Stimulated activated effector memory CD8-positive, alpha-beta T cell treated with anti-CD3 and anti-CD28 coated beads, Interleukin-12 subunit alpha, Interleukin-12 subunit beta, amount 100 ng/mL, for 72 hours (primary cell): ENCODE measurements at regions not wholly inside any gene's neighbourhood (a gene's known extent, or its start where the extent isn't known, plus 50 kb on each side); places are given as distances from the start of the nearest gene placed in this dataset.
"Not testable (repeated sequence)": the region's sequence is repeated elsewhere in the genome, so short reads cannot be mapped to it uniquely, and the experiment has no call there.

Experiments used
- ATAC-seq: fragments of 150-1000 bp; cut with Tn5 transposase; 2 replicates; pipeline ENCODE4 v1.10.0; 2021
- DNase-seq, 2 donors: peaks; one replicate each; pipeline ENCODE4 v3.0.0; 2021 to 2022; ENCODE audit warnings: low spot score in 2 of 2
- H3K27ac Mint-ChIP-seq: one replicate; pipeline ENCODE4 v1.8.0; 2022; ENCODE audit warnings: mild to moderate bottlenecking, mixed read lengths
- H3K36me3 Mint-ChIP-seq: one replicate; pipeline ENCODE4 v1.8.0; 2022; ENCODE audit warnings: mild to moderate bottlenecking, mixed read lengths
- H3K4me1 Mint-ChIP-seq: one replicate; pipeline ENCODE4 v1.8.0; 2022; ENCODE audit warnings: mixed read lengths
- H3K4me3 Mint-ChIP-seq: one replicate; pipeline ENCODE4 v1.8.0; 2022; ENCODE audit warnings: mild to moderate bottlenecking, mixed read lengths
- H3K9me3 Mint-ChIP-seq: one replicate; pipeline ENCODE4 v1.8.0; 2022; ENCODE audit warnings: mixed read lengths

DNA sequence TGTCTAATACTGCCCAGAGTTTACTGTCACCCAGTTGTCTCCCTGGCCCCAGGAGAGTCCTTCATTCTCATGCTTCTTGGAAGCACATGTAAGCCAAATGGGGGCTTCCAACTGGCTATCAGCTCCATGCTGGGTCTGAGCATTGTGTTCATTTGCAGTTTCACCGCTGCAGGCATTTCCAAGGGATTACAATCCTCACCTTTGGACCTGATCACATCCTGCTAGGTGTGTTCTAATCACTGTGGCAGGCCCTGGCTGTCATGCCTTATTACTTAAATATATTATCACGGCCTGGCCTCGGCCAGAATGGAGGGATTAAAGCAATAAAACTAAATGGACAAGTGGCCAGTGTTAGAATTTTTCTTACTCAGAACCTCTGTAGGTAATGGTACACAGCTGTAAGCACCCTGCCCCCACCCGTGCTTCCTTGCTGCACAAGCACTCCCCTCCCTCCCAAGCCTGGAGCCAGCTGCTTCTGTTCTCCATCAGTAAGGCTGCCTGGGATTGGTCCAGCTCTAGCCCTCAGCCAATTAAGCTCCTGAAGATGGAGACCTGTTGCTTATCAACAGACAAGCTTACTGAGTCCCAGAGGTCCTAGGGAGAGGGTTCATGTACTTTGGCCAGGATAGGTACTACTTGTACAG lies 175.9 kb upstream of the RBM19 start:
- no peak overlapping the region for H3K27ac Mint-ChIP-seq
- DNase-seq = no peak
- no peaks in the 10 kb centered on the region for H3K4me1 Mint-ChIP-seq
- H3K36me3 Mint-ChIP-seq = no peaks in the 10 kb centered on the region
- no peak for ATAC-seq
- H3K4me3 Mint-ChIP-seq = no peak overlapping the region
- no peaks in the 10 kb centered on the region for H3K9me3 Mint-ChIP-seq

DNA sequence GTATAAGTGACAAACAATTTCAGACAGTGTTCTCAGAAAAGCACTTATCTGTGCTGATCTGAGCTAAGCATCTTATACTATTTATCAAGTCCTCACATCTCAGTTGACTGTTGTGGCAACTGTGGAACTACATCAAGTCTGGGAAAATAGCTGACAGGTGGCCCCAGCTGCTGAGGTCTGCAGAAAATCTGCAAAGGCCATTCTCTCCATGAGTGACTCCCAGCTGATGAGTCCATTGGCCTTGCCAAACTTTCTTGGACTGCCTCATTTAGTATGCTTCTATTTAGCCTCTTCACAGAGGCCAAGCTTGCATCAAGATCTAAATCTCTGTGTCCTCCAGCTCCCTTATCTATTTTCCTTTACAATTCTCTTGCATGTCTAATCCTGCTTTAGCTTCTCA lies 174.5 kb upstream of the RBM19 start:
- H3K4me1 Mint-ChIP-seq = no peaks in the 10 kb centered on the region
- H3K36me3 Mint-ChIP-seq = no peaks in the 10 kb centered on the region
- no peaks in the 10 kb centered on the region for H3K9me3 Mint-ChIP-seq
- no peak overlapping the region for H3K4me3 Mint-ChIP-seq
- no peak for ATAC-seq
- DNase-seq = no peak
- H3K27ac Mint-ChIP-seq = no peak overlapping the region

DNA sequence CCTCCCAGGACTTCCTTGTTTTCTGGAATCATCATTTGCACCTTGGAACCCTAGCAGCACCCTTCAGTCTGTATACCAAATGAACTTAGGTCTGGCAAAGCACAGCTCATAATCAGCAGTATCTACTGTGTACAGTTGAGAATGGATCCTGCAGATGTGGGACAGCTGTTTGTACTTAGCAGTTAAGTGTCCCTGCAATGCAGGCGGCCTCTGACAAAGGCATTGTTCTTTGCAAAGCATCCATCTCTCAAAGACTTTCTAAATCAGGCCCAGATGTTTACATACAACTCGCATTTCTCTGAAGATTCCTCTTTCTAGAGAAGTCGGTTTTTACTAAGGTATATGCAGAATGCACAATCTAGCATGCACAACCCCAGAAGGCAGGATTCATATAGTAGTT lies 170.5 kb upstream of the RBM19 start:
- Mint-ChIP-seq H3K4me3 (no peak overlapping the region), H3K27ac (no peak overlapping the region), H3K9me3 (no peaks in the 10 kb centered on the region), H3K36me3 (no peaks in the 10 kb centered on the region), H3K4me1 (no peaks in the 10 kb centered on the region)
- ATAC-seq (no peak), DNase-seq (no peak)

DNA sequence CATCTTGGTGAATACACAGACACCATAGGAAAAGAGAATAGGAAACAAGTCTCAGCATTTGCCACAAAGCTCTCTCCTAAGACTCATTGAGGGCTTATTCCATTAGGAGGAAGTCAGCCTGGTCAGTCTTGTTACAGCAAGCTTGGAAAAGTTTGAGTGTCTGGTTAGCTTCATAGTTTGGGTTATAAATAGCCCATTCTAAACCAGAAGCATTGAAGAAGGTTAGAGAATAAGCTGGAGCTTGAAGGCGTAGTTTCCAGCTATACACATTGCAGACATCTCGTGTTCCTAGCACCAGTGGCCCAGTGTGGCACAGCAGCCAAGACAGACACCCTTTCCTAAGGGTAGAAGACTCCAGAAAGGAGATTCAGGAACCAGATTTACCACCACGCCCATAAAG lies 168.8 kb upstream of the RBM19 start:
- no peak for ATAC-seq
- H3K36me3 Mint-ChIP-seq = no peaks in the 10 kb centered on the region

DNA sequence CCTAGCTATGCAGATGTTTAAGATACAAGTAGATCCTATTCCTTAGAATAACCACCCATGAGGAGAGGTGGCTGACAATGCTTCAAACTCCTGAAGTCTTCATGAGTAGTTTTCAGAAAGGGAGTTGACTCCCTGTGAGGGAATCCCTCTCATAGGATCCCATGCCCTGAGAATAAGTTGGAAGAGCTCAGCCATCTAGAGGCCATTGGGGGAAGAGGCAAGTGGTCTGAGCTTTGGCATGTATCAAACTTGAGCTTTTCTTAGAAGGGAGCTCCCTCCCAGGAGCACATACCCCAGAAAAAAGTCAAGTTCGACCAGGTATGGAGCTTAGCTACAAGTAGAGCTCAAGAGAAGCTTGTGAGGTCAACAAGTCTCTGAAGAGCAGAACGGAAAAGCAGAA lies 165.7 kb upstream of the RBM19 start:
- ATAC-seq (no peak), DNase-seq (no peak)
- Mint-ChIP-seq H3K4me3 (no peak overlapping the region), H3K36me3 (no peaks in the 10 kb centered on the region), H3K9me3 (no peaks in the 10 kb centered on the region), H3K27ac (no peak overlapping the region), H3K4me1 (no peaks in the 10 kb centered on the region)

More for the DNA sequence above, 168.8 kb upstream of the RBM19 start:
- Mint-ChIP-seq H3K4me1 (no peaks in the 10 kb centered on the region), H3K27ac (no peak overlapping the region), H3K9me3 (no peaks in the 10 kb centered on the region), H3K4me3 (no peak overlapping the region)
- DNase-seq = no peak

DNA sequence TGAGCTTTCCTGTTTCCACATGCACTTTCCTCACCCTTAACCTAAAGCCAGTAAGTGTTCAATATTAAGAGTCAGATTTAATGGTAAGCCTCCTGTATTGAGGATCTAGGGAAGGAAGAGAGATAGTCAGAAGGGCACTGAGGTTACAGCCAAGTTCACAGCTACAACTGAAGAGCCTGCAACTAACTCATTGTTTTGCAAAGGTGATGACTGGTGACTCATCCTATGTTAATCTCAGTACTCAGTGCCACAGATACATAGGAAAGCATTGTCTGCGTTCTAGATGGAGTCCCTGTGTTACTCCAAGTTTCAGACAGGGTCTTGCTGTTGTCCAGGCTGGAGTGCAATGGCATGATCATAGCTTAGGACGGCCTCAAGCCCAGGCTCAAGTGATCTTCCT lies 157.0 kb upstream of the RBM19 start:
- H3K36me3 Mint-ChIP-seq = no peaks in the 10 kb centered on the region
- ATAC-seq = no peak
- no peaks in the 10 kb centered on the region for H3K9me3 Mint-ChIP-seq
- H3K4me1 Mint-ChIP-seq = no peaks in the 10 kb centered on the region
- no peak overlapping the region for H3K27ac Mint-ChIP-seq
- no peak overlapping the region for H3K4me3 Mint-ChIP-seq
- DNase-seq = no peak

DNA sequence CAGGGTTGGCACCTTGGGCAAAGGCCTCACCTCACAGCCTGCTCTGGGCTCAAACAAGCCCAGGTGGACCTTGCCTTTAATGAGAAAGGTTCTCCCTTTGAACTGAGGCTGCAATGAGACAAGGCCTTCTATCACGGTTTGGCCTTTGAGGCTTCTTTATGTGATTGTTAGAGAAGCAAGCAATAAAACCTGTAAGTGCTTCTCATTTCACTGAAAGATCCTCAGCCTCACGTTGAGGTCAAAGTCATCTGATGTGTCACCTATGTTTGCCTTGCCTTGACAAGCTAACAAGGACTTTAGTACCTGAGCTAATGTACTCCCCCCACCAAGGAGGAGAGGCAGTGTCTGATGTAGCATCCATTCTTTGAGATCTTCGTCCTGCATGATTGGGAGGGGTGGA lies 155.9 kb upstream of the RBM19 start:
- H3K4me1 Mint-ChIP-seq = no peaks in the 10 kb centered on the region
- no peaks in the 10 kb centered on the region for H3K36me3 Mint-ChIP-seq
- no peaks in the 10 kb centered on the region for H3K9me3 Mint-ChIP-seq
- no peak overlapping the region for H3K4me3 Mint-ChIP-seq
- H3K27ac Mint-ChIP-seq = no peak overlapping the region
- DNase-seq (no peak), ATAC-seq (no peak)

DNA sequence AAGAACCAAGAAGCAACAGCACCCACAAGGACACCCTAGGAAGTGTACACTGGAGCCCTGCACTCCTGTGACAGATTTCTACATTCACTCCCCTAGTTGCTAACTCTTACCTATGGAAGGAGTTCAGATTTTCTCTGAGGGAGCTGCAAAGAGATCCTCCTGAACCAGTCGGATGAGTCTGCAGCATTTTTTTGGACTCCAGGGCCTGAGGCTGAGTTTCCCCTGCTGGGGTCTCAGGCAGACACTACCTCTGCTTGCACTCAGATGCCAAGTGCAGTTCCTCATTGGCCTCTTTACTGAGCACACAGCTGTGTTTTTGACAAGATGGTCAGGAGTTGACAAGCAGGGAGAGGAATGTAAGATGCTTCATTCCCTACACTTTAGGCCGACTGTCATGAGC lies 153.2 kb upstream of the RBM19 start:
- ATAC-seq = no peak
- no peaks in the 10 kb centered on the region for H3K9me3 Mint-ChIP-seq
- H3K4me1 Mint-ChIP-seq = no peaks in the 10 kb centered on the region
- H3K36me3 Mint-ChIP-seq = no peaks in the 10 kb centered on the region
- H3K4me3 Mint-ChIP-seq = no peak overlapping the region
- no peak overlapping the region for H3K27ac Mint-ChIP-seq
- no peak for DNase-seq

DNA sequence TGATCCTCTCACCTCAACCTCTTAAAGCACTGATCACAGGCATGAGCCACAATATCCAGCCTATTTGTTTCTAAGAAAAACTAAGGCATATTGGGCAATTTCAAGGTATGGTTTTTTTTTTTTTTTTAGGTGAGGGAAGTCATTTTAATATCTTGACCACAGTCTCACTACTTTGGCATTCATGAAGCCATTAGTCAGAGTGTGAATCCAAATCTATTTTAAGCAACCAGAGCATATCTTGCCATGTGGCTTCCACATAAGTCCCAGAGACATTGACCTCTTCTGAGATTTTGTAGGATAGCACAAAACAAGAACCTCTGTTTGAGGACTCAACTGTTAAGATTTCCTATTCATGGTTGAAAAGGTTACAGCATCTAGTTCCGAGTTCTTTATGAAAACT lies 130.3 kb upstream of the RBM19 start:
- no peaks in the 10 kb centered on the region for H3K4me1 Mint-ChIP-seq
- no peak for DNase-seq
- no peaks in the 10 kb centered on the region for H3K9me3 Mint-ChIP-seq
- H3K27ac Mint-ChIP-seq = no peak overlapping the region
- no peak for ATAC-seq
- H3K36me3 Mint-ChIP-seq = no peaks in the 10 kb centered on the region
- no peak overlapping the region for H3K4me3 Mint-ChIP-seq

DNA sequence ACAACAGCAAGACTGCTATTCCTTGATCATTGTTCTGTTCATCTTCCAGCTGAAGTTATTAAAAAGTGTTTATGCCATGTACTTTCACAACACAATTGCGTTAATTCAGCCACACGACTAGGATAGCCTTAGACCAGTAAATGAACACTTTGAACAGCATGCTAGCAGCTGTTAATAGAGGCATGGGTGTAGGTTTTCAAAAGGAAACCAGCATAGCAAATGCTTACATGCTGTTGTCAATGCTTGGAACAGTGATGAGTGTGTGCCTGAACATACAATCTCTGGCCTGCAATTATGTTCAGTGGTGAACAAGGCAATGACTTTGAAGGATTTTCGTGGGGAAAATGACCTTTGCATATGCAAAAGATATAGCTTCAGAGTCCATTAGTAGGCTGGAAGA lies 127.4 kb upstream of the RBM19 start:
- Mint-ChIP-seq H3K9me3 (no peaks in the 10 kb centered on the region), H3K36me3 (no peaks in the 10 kb centered on the region), H3K4me3 (no peak overlapping the region), H3K4me1 (no peaks in the 10 kb centered on the region), H3K27ac (no peak overlapping the region)
- DNase-seq (no peak), ATAC-seq (no peak)

DNA sequence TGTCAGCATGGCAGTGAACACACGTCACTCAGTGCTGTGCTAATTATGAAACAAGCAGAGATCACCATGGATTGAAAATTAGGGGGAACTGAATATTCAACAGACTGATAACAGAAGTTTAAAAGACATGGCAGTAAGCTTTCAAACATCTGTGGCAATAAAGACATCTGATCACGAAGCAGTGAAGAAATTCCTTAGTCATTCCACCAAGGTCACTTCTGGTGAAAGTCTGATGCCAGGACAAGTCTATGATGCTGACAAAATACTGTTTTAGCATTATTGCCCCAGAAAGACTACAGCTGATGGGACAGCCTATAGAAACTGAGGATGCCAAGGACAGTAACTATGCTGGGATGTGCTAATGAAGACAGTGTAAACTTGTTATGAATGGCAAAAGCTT lies 126.9 kb upstream of the RBM19 start:
- Mint-ChIP-seq H3K9me3 (no peaks in the 10 kb centered on the region), H3K27ac (no peak overlapping the region), H3K4me3 (no peak overlapping the region), H3K4me1 (no peaks in the 10 kb centered on the region), H3K36me3 (no peaks in the 10 kb centered on the region)
- ATAC-seq = no peak
- DNase-seq = no peak

DNA sequence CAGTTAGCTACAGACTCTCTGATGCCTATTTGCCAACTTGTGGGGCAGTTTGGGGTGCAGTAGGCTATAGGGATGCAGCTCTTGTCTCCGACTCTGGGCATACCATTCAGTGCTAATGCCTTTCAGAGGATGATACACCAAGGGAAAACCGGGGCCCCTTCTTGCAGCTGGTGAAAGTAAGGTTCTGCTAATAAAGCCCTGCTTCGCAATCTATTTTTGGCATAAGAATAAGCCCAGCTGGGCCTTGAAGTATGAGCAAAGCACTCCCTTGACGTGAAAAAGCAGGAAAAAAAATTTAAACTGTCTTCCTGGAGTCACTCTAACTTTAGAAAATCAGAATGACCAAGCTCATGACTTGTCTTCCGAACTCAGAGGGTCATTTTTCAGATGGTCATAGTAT lies 124.1 kb upstream of the RBM19 start:
- H3K9me3 Mint-ChIP-seq = no peaks in the 10 kb centered on the region
- H3K4me1 Mint-ChIP-seq = no peaks in the 10 kb centered on the region
- DNase-seq (no peak), ATAC-seq (no peak)
- H3K36me3 Mint-ChIP-seq = no peaks in the 10 kb centered on the region
- H3K4me3 Mint-ChIP-seq = no peak overlapping the region
- H3K27ac Mint-ChIP-seq = no peak overlapping the region

DNA sequence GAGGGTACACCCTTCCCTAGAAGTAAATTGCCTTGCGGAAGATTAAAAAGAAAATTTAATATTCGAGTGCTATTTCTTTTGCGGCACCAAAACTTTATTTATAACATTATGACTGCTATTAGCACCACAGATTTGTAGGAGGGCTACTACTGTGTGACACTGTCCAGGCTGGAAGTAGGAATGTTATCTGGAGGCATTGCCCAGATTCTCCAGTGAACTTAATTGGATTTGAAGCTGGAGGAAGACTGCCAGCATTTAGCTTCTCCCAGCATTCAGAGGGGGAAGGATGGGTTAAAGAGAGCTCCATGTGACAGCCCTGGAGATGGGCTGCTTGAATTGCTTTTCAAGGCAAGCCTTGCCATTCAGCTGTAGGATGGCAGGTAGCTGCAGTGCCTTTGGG lies 107.0 kb upstream of the RBM19 start:
- DNase-seq = no peak
- Mint-ChIP-seq H3K4me1 (no peaks in the 10 kb centered on the region), H3K27ac (no peak overlapping the region), H3K36me3 (no peaks in the 10 kb centered on the region), H3K9me3 (no peaks in the 10 kb centered on the region), H3K4me3 (no peak overlapping the region)
- ATAC-seq = no peak

DNA sequence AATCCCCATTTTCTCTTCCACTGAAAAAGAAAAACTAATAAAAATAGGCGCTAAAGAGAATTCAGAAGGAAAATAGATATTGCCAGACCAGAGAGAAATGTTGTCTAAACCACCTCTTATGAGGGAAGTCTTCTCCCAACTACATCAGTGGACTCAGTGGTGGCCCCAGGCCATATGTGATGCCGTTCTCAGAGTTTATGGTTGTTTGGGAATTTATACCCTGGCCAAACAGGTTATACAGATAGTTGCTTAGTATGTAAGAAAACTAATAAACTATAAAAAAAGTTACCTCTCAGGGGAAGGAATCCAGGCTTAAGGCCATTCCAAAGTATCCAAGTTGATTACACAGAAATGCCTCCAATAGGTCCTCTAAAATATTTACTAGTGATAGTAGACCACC lies 103.4 kb upstream of the RBM19 start:
- H3K4me3 Mint-ChIP-seq = no peak overlapping the region
- DNase-seq = no peak
- no peak for ATAC-seq
- H3K9me3 Mint-ChIP-seq = peaks cover 1% of the 10 kb centered on the region
- H3K27ac Mint-ChIP-seq = no peak overlapping the region
- no peaks in the 10 kb centered on the region for H3K4me1 Mint-ChIP-seq
- H3K36me3 Mint-ChIP-seq = no peaks in the 10 kb centered on the region

DNA sequence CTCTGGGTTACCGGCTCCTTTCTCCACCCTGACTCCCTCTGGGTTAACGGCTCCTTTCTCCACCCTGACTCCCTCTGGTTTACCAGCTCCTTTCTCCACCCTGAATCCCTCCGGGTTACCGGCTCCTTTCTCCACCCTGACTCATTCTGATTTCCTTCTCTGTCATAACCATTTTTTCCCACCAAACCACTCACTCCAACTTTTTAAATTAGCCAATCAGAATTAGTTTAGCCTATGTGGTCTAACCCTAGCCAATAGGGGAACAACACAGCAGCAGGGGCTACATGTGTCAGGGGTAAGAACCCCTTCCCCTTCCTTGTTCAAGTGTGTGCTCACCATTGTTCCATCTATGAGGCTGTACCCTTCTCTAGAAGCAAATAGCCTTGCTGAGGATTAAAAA lies 98.4 kb upstream of the RBM19 start:
- Mint-ChIP-seq H3K27ac (no peak overlapping the region), H3K36me3 (no peaks in the 10 kb centered on the region), H3K9me3 (peaks cover 3% of the 10 kb centered on the region), H3K4me3 (no peak overlapping the region), H3K4me1 (no peaks in the 10 kb centered on the region)
- DNase-seq = no peak
- ATAC-seq = no peak

DNA sequence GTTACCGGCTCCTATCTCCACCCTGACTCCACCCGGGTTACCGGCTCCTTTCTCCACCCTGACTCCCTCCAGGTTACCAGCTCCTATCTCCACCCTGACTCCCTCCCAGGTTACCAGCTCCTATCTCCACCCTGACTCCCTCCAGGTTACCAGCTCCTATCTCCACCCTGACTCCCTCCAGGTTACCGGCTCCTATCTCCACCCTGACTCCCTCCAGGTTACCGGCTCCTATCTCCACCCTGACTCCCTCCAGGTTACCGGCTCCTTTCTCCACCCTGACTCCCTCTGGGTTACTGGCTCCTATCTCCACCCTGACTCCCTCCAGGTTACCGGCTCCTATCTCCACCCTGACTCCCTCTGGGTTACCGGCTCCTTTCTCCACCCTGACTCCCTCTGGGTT lies 97.9 kb upstream of the RBM19 start:
- H3K9me3 Mint-ChIP-seq, H3K36me3 Mint-ChIP-seq, ATAC-seq, H3K4me1 Mint-ChIP-seq, H3K4me3 Mint-ChIP-seq, H3K27ac Mint-ChIP-seq, DNase-seq: not testable (repeated sequence)

DNA sequence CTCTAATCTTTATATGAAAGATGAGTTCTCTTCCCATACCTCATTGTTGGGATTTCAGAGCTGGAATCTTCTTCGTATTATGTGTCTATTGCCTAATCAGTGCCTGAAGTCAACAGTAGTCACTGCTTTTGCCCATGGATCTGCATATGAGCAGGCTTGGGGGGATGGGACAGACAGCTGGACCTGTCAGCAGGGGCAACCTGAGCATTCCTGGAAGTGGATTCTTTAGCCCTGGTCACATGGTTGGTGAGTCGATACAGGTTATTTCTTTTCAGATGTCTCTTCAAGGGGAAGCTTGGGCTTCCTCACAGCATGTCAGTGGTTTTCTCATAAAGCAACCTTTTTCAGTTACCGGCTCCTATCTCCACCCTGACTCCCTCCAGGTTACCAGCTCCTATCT lies 97.3 kb upstream of the RBM19 start:
- H3K9me3 Mint-ChIP-seq = peaks cover 3% of the 10 kb centered on the region
- H3K27ac Mint-ChIP-seq = no peak overlapping the region
- no peak overlapping the region for H3K4me3 Mint-ChIP-seq
- H3K4me1 Mint-ChIP-seq = no peaks in the 10 kb centered on the region
- ATAC-seq = no peak
- no peak for DNase-seq
- no peaks in the 10 kb centered on the region for H3K36me3 Mint-ChIP-seq
